Panc1 (cell line): ENCODE measurements at regions not wholly inside any gene's neighbourhood (a gene's known extent, or its start where the extent isn't known, plus 50 kb on each side); places are given as distances from the start of the nearest gene placed in this dataset.

Experiments used
- ATAC-seq: fragments of 200-7000 bp; cut with Tn5 transposase; 2 replicates; pipeline ENCODE4 v1.9.1; 2020; ENCODE audit warnings: mild to moderate bottlenecking, moderate library complexity
- BruUV-seq: library from RNA; stranded (reverse); fragments of 400-500 nt; replicated peaks from 2 replicates; lab custom pipeline; 2021; lab: Mats Ljungman, UMichigan
- CTCF ChIA-PET: fragments of 300-600 bp; sonication (Branson Sonifier 250); formaldehyde crosslinking; loops from one replicate; lab custom pipeline; 2022; ENCODE audit warnings: antibody characterized with exemption; lab: Charles Lee
- POLR2A ChIA-PET: fragments of 300-600 bp; sonication (Branson Sonifier 250); formaldehyde crosslinking; loops from one replicate; lab custom pipeline; 2022; ENCODE audit warnings: antibody characterized with exemption; lab: Charles Lee
- DNase-seq: peaks from one replicate; pipeline ENCODE4 v3.0.0-alpha.2; 2010; ENCODE audit warnings: low read depth, low spot score
- H3K27ac ChIP-seq: 2 replicates; pipeline ENCODE4 v1.5.1; 2011; ENCODE audit warnings: mild to moderate bottlenecking, low read length, inconsistent platforms
- H3K27me3 ChIP-seq: fragments of 200-500 bp; sonication (Bioruptor generic); 2 replicates; pipeline ENCODE4 v1.6.0; 2014; ENCODE audit warnings: low read length, inconsistent platforms; ENCODE audit not compliant: control insufficient read depth, insufficient read depth
- H3K36me3 ChIP-seq: fragments of 200-500 bp; sonication (Bioruptor generic); 2 replicates; pipeline ENCODE4 v1.5.1; 2014; ENCODE audit warnings: inconsistent platforms, mild to moderate bottlenecking, low read length, moderate library complexity; ENCODE audit not compliant: control insufficient read depth, insufficient read depth
- H3K4me1 ChIP-seq: 2 replicates; pipeline ENCODE4 v1.5.1; 2011; ENCODE audit warnings: inconsistent platforms, mild to moderate bottlenecking, low read length, moderate library complexity; ENCODE audit not compliant: control insufficient read depth, insufficient read depth
- H3K4me3 ChIP-seq, 2 experiments: 2 replicates each; pipeline ENCODE4 v1.5.1; 2011 to 2012; ENCODE audit warnings: low read depth in 2 of 2, low read length in 2 of 2, mild to moderate bottlenecking in 2 of 2, inconsistent platforms in 1 of 2, moderate library complexity in 1 of 2
- H3K9me3 ChIP-seq: fragments of 200-500 bp; sonication (Bioruptor generic); 2 replicates; pipeline ENCODE4 v1.5.1; 2014; ENCODE audit warnings: low read depth, mild to moderate bottlenecking, inconsistent platforms, low read length, moderate library complexity; ENCODE audit not compliant: control insufficient read depth, insufficient read depth
- CTCF ChIP-seq: fragments of 450-650 bp; IDR thresholded peaks from 2 replicates; pipeline ENCODE4 v1.5.1; 2017; ENCODE audit warnings: mild to moderate bottlenecking
- POLR2AphosphoS5 ChIP-seq: IDR thresholded peaks from 2 replicates; pipeline ENCODE4 v1.6.1; 2012; ENCODE audit warnings: mild to moderate bottlenecking, low read depth, low read length, moderate library complexity
- REST ChIP-seq, 2 experiments: IDR thresholded peaks; 2 replicates each; pipeline ENCODE4 v1.6.1; 2011 to 2012; ENCODE audit warnings: low read depth in 2 of 2, control low read depth in 1 of 2, low read length in 1 of 2, mild to moderate bottlenecking in 1 of 2, moderate library complexity in 1 of 2; ENCODE audit not compliant: insufficient read depth in 1 of 2
- SIN3A ChIP-seq: IDR thresholded peaks from 2 replicates; pipeline ENCODE4 v1.6.1; 2012; ENCODE audit warnings: low read depth, mild to moderate bottlenecking, low read length, moderate library complexity, borderline replicate concordance; ENCODE audit not compliant: insufficient read depth
- TCF7L2 ChIP-seq: IDR thresholded peaks from 2 replicates; pipeline ENCODE4 v1.6.1; 2011; ENCODE audit warnings: mild to moderate bottlenecking, low read depth, low read length, inconsistent platforms
- in situ Hi-C: cut with HindIII; loops from 2 replicates; pipeline ENCODE4 v1.10.0; 2016; ENCODE audit warnings: low sequenced_read_pairs, low pct_unique_long_range_greater_than_20kb
- intact Hi-C: fragments of 100-400 bp; cut with micrococcal nuclease; formaldehyde crosslinking; loops from one replicate; pipeline ENCODE4 v1.10.0; 2022; ENCODE audit not compliant: unreplicated experiment

- ATAC-seq (no peak), DNase-seq (no peak)
- in situ Hi-C loops (no loop called here), intact Hi-C loops (no loop called here)
- Histone ChIP-seq H3K4me1 (no peaks in the 10 kb centered on the region), H3K9me3 (no peaks in the 10 kb centered on the region), H3K27ac (no peak overlapping the region), H3K36me3 (no peaks in the 10 kb centered on the region), H3K27me3 (no peaks in the 10 kb centered on the region), H3K4me3 (no peak overlapping the region)
- TF ChIP-seq CTCF (no peak), POLR2AphosphoS5 (no peak), TCF7L2 (no peak), SIN3A (no peak), REST (IDR thresholded peaks at IDR 0.05; ENCODE audit: insufficient read depth in 1 of 2, low read depth in 2 of 2, low read length in 1 of 2) (no peak)
- ChIA-PET CTCF (no interaction called here), POLR2A (no interaction called here)
- BruUV-seq = no TSS peak
Measured at GRCh38 chr1:217032715-217033367, 309.6 kb upstream of the ESRRG start.

GRCh38 chr1:217029281-217030157 lies 306.3 kb upstream of the ESRRG start:
- no peak for DNase-seq

More at GRCh38 chr1:217029281-217030157, 306.3 kb upstream of the ESRRG start:
- Histone ChIP-seq H3K27ac (no peak overlapping the region), H3K9me3 (no peaks in the 10 kb centered on the region), H3K27me3 (no peaks in the 10 kb centered on the region), H3K36me3 (no peaks in the 10 kb centered on the region), H3K4me1 (no peaks in the 10 kb centered on the region), H3K4me3 (no peak overlapping the region)
- intact Hi-C loops = no loop called here
- in situ Hi-C loops = no loop called here
- BruUV-seq = no TSS peak
- POLR2A ChIA-PET = interaction anchor here (0.5 kb wide), 1 partner anchor 20 kb away, joined by 8 read pairs; no protein-coding TSS in a partner anchor
- TF ChIP-seq CTCF = no peak
- no peak for TF ChIP-seq SIN3A
- no peak for TF ChIP-seq REST (IDR thresholded peaks at IDR 0.05; ENCODE audit: insufficient read depth in 1 of 2, low read depth in 2 of 2, low read length in 1 of 2)
- no peak for TF ChIP-seq POLR2AphosphoS5
- no peak for TF ChIP-seq TCF7L2
- ATAC-seq = no peak
- CTCF ChIA-PET = interaction anchor here (0.6 kb wide), 1 partner anchor 649 kb away, joined by 3 read pairs; no protein-coding TSS in a partner anchor
